Left lobe of liver (tissue), 2 donors: ENCODE measurements at regions not wholly inside any gene's neighbourhood (a gene's known extent, or its start where the extent isn't known, plus 50 kb on each side); places are given as distances from the start of the nearest gene placed in this dataset.
"Not testable (repeated sequence)": the region's sequence is repeated elsewhere in the genome, so short reads cannot be mapped to it uniquely, and the experiment has no call there.

Source experiments
- ATAC-seq: fragments of 200-7000 bp; cut with Tn5 transposase; one replicate; pipeline ENCODE4 v1.9.1; 2020; ENCODE audit warnings: mild to moderate bottlenecking, moderate library complexity
- DNase-seq: peaks from one replicate; pipeline ENCODE4 v3.0.0-alpha.2; 2020; ENCODE audit warnings: low spot score
- donor health status: DM: no; HTN: no; CAD: no; lungs with moderate emphysema.
- donor health status: DM: no; HTN: yes; CAD: no.

DNA sequence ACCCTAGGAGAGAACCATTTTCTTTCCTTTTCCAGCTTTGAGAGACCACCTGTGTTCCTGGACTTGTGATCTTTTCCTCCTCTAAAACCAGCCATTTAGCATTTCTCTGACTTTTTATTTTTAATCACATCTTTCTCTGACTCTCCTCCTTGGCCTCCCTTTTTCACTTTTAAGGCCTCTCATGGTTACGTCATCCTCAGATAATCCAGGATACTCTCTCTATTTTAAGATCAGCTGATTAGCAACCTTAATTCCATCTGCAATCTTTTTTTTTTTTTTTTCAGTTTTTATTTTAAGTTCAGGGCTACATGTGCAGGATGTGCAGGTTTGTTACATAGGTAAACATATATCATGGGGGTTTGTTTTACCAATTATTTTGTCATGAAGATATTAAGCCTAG is 54.0 kb downstream of the RFPL4B start:
- no peak for ATAC-seq

DNA sequence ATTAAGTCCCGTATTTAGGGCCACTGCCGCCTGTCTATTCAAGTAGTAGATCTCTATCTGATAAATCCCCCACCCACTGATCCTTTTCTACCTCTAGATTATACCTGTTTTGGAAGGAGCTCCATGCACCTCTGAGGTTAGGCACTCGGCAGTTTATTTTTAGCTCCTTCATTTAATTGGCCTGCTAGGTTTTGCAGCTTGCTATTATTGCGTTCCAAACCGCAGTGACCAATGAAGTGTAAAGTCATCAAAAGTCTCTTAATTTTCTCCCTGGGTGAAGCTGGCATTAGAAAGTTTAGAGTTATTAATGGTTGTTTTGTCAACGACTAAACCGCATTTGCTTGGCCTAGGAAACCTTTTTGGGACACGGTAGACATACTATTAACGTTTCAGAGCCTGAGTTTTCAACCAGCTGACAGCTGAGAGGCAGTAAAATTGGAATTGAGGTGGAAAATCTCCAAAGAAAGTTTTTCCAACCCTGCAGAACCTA is 60.0 kb downstream of the RFPL4B start:
- ATAC-seq (no peak), DNase-seq (no peak)

More for the DNA sequence above, 54.0 kb downstream of the RFPL4B start:
- DNase-seq: no peak

DNA sequence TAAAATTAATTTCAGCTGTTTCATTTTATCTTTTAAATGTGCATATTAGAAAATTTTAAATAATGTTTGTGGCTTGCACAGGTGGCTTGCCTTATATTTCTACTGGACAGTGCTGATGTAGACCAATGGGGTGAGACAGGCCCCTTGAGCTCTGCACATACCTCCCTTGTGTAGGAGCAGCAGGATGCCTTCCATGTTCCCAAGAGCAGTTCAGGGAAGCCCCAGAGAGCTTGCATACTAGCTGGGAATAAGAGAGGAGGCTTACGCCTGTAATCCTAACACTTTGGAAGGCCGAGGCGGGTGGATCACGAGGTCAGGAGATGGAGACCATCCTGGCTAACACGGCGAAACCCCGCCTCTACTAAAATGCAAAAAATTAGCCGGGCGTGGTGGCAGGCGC is 61.4 kb downstream of the RFPL4B start:
- no peak for ATAC-seq
- DNase-seq: no peak

DNA sequence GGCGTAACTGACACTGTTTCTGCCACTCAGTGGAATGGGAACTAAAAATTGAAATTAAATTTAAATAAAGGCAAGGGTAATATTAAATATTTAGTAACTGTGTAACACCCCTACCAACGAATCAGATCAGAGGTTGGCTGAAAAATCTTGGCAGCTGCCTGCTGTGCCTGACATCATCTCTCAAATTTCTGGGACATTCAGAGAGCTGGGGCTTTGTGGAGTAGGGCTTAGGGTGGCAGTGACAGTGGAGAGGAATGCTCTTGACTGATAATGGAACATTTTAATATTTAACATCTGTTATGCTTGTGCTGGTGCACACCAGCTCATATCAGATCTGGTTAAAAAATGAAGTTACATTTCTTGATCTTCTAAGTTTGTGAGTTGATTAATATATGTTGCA is 62.2 kb downstream of the RFPL4B start:
- DNase-seq: no peak
- ATAC-seq: no peak

DNA sequence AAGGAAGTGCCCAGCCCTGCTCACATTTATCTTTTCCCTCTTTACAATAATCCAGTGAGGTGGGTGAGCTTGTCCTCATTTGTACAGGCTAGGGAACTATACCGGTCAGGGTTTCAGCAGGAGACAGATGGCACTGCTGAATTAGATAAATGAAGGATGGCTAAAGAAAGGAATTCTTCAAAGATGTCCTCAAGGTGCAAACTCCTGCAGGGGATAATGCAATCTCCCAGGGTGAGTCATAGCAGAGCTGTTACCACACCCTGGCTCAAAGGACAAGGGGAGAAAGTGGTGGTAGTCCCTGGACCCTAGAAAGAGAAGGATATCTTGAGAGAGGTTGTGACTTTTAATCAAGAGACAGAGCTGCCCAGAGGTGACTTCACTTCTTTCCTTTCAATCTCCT is 66.7 kb downstream of the RFPL4B start:
- no peak for ATAC-seq
- DNase-seq: no peak

DNA sequence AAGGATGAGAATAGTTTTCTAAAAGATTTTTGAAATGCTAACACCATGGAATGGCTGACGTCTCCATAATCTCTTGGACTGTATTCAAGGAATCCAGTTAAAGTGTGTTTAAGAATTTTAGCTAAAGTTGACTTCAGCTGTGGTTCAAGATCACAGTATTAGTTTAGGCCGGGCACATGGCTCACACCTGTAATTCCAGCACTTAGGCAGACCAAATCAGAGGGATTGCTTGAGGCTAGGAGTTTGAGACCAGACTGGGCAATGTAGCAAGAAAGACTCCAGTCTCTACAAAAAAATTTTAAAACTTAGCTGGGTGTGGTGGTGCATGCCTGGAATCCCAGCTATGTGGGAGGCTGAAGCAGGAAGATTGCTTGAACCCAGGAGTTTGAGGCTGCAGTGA is 68.2 kb downstream of the RFPL4B start:
- no peak for DNase-seq
- no peak for ATAC-seq

DNA sequence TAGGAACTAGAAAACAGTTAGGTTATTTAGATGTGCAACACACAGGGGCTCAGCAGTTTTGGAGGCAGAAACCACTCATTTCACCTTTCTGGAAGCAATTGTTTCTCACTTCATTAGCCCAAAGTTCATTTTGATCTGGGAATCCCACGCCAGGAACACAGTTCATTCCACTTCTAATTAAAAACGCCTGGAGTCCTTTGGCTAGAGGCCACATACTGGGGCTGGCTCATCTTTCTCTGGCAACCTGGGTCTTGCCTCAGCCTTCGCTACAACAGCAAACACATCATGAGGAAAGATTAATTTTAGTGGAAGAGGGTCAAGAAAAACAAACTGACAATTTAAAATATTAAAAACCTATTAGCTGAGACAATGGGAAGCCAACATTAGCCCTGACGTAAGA is 69.7 kb downstream of the RFPL4B start:
- no peak for ATAC-seq
- DNase-seq: no peak

DNA sequence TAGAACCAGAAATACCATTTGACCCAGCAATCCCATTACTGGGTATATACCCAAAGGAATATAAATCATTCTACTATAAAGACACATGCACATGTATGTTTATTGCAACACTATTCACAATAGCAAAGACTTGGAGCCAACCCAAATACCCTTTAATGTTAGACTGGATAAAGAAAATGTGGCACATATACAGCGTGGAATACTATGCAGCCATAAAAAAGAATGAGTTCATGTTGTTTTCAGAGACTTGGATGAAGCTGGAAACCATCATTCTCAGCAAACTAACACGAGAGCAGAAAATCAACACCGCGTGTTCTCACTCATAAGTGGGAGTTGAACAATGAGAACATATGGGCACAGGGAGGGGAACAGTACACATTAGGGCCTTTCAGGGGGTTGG is 79.9 kb downstream of the RFPL4B start:
- not testable (repeated sequence) for DNase-seq, ATAC-seq

DNA sequence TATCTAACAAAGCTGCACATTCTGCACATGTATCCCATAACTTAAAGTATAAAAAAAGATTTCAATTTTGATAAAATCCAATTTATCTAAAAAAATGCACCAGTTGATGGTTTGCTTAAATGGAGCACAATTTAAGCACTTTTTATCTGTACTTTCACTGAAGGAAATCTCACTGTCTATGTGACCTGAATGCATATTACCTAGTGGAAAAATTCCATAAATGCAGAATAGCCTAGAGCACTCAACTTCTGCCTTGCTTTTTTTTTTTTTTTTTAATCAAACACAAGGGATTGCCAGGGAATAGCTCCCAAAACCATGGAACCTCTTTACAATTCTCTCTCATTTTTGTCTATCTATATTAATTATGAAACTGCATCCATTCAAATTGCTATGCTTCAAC is 80.4 kb downstream of the RFPL4B start:
- ATAC-seq (no peak), DNase-seq (no peak)

DNA sequence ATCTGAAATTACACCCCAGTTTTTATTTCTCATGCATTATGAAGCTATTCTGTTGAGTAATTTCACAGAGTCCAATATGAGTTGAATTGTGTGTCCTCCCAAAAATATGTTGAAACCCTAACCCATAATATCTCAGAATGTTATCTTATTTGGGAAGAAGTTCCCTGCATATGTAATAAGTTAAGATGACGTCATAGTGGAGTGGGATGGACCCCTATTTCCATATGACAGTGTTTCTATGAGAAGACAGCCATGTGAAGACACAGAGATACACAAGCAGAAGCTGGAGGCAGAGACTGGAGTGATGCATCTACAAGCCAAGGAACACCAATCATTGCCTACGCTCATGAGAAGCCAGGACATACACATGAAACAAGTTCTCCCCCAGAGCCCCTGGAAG is 81.3 kb downstream of the RFPL4B start:
- no peak for ATAC-seq
- DNase-seq: no peak

DNA sequence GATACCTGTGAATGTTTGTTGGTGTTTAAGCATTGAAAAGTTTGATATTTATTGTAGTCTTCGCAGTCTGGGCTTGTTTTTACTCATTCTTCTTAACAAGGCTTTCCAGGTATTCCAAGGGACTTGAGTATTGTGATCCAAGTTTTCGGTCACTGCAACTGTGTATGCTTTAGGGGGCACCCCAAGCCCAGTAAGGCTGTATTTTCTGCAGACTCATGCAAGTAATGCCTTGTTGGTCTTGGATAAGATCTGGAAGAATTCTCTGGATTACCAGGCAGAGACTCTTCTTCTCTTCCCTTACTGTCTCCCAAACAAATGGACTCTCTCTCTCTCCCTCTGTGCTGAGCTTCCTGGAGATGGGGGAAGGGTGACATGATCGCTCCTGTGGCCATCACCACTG is 82.1 kb downstream of the RFPL4B start:
- DNase-seq: no peak
- no peak for ATAC-seq

DNA sequence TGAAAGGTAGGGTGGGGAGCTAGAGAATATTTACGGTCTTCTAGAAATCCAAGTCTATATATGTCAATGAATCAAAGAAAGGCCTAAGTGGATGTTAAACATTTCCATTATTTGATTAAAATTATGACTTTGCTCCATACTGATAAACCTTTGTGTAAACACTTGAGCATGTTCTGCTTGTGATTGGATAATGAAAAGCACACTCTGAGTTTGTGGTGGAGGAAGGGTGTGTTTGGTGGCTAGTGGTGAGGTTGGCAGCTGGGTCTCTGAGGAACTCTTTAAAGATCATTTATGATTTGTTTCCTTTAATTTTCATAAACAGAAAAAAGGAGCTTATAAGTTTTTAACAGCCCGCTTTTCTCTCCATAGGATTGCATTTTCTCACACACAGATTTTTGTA is 84.7 kb downstream of the RFPL4B start:
- ATAC-seq (no peak), DNase-seq (no peak)

DNA sequence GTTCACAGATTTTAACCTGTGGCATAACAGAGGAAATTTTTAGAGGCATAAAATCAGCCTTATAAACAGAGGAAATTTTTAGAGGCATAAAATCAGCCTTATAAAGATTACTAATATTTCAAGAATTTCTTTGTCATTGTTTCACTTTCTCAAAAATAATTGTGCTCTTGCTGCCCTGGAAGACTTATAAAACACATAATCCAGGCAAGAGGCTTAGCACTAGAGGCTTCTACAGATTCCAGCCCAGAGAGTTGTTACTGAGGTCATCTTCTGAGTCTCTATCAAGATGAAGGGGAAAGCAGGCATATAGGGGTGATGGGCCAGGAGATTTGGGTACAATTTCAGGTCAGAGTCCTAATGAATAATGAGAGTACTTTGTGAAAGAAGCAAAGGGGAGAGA is 85.7 kb downstream of the RFPL4B start:
- no peak for ATAC-seq
- DNase-seq: no peak

DNA sequence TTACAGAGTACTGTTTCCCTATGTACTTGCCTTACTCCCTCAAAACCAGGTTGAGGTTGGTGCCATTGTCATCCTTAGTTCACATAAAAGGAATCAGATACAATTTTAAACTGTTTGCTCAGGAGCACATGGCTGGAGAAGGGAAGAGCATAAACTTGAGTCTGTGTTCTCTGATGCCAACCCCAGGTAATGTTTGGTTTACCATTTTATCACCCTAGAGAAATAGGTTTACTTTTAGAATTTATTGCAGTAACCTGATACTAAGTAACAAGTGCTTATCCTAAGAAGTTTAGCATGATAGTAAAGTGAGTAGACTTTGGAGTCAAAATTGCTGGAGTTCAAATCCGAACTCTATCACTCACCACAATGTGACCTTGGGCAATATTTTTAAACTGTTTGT is 86.3 kb downstream of the RFPL4B start:
- ATAC-seq (no peak), DNase-seq (no peak)

DNA sequence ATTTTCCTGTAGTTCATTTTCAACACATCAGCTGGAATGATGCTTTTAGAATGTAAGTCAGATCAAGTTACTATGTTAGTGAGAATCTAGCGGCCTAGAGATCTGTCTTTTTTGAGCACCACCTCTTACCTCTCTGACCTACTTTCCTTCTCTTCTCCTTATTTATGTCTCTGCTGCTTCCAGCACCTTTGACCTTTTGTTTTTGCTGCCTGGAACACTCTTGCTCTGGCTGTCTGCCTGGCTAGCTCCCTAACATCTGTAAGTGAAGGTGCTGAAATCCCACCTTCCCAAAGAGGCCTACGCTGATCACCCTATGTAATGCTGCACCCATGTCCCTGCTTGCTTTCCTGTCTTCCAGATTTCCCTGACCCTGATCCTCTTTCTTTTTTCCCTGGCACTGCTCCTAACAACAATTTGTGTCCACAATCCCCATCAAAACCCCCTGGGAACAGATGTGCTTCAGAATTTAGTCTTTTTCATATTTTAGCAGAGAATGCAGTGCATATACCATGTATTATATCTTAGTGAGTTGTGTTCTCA is 87.8 kb downstream of the RFPL4B start:
- no peak for DNase-seq

DNA sequence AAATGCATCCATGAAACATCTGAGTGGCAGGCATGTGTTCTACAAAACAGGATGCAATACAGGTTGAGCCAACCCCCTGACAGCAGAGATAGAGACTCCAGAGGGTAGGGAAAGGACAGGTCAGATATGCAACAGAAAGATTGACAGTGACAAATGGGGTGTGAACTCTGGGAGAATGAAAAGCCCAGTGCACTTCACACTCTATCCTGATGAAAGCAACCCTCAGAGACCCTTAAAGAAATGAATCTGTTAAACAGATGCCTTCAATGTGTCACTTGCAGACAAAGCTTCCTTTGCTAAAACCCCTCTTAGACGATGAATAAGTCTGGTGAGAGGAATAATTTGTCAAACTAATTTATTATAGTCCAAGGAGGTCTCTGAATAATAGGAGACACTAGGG is 89.9 kb downstream of the RFPL4B start:
- no peak for ATAC-seq
- no peak for DNase-seq

More for the DNA sequence above, 87.8 kb downstream of the RFPL4B start:
- ATAC-seq: no peak

DNA sequence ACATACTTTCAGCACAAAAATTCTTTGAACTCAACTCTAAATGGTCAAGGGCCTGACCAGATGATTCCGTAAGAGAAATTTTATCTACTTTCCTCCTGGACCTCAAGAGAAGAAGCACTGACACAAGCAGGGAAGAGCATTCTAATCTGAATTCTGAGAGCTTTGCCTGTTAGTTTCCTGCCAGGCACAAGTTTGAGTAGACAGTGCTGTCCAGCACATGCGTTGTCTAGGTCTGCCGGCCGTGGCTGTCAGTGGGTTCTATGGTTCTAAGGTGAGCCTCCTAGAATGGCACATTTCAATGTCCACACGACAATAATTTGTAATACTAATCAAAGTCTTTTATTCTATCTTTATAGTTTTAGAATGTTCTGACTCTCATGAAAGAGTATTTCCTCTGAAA is 91.9 kb downstream of the RFPL4B start:
- DNase-seq (no peak), ATAC-seq (no peak)

DNA sequence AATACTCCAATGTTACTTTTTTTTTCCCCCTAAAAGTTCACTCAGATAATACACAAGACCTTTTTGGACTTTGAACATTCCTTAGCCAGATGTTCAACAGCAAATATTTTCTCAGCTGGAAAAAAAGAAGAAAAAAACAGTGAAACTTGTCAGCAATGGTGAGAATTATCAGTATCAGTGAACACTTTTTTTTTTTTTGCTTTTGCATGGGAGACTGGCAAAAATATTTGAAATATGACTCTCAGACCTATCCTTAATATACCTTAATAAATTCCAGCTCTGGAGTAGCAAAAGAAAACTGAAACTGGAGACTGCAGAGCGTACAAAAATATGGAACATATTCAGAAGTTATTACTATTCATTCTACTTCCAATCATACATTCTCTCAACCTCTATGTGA is 92.3 kb downstream of the RFPL4B start:
- ATAC-seq (no peak), DNase-seq (no peak)

DNA sequence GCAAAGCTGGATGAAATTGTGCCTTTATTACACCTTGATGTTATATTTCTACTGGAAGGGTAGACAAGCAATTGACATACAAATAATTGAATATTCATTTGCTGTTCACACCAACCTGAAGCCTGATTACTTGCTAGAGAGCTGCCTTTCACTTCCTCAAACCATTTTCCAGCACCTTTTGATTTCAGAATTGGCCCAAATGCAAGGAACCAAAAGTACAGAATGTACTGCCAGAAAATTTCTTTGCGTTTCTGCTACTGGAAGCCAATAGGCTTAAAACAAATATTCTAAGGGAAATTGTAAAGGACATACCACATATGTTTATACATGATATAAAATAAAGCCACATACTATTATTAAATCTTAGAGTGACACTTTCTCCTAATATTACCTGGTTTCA is 94.5 kb downstream of the RFPL4B start:
- no peak for ATAC-seq
- DNase-seq: no peak

DNA sequence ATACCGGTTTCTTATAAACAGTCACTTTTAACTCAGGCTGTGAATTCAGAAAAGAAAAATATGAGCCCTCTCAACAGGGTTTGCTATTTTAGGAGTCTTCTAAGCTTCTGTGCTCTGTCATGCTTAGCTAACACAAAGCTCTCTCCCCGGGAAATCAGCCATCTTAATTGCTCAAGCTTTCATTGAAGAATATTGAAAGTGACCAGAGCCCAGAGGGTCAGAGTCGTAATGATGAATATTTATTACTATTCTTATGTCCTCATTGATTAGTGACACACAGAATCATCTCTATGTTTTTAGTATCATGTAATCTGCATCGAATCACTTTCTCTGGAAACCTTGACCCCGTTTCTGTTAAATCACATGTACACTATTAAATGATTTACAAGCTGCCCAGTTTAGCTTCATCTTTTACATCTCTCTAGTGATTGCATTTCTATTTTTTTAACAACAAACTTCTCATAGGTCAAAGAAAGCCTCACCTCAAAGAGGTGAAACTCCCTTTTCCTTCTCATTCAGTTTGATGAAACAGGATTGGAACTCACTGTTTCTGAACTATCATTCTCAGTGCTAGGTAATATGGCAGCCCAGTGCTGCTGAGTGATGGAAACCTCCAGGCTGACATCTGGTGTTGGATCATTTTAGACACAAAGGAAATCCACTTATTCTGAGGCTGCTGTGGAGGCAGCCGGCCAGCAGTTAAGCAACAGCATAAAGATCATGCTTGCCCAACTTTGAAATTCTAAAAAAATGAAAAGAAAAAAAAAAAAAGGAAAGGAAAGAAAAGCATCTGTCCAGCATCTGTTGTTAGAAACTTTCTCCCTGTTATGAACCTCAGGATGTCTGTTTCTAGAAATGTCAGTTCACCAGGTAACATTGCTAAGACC is 96.3 kb downstream of the RFPL4B start:
- ATAC-seq: no peak
- DNase-seq: no peak

DNA sequence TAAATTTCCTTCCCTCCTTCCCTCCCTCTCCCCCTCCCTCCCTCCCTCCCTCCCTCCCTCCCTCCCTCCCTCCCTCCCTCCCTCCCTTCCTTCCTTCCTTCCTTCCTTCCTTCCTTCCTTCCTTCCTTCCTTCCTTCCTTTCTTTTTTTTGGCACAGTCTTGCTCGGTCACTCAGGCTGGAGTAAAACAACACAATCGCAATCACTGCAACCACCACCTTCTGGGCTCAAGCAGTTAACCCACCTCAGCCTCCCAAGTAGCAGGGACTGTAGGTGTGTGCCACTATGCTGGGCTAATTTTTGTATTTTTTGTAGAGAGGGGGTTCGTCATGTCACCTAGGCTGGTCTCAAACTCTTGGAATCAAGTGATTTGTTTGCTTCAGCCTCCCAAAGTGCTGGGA is 101.7 kb downstream of the RFPL4B start:
- not testable (repeated sequence) for ATAC-seq, DNase-seq

DNA sequence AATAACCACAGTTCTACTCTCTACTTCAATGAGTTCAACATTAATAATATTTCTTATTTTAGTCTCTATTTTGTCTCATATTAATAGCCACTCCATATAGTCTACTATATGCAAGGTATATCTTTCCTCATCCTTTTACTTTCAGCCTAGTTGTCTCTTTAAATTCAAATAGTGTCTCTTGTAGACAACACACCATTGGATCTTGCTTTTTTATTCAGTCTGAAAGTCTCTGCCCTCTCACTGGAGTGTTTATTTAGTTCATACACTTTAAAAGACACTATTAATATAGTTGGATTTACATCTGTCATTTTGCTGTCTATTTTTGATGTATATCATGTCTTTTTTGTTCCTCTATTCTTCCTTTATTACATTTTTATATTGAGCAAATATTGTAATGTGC is 103.5 kb downstream of the RFPL4B start:
- no peak for ATAC-seq
- DNase-seq: no peak

DNA sequence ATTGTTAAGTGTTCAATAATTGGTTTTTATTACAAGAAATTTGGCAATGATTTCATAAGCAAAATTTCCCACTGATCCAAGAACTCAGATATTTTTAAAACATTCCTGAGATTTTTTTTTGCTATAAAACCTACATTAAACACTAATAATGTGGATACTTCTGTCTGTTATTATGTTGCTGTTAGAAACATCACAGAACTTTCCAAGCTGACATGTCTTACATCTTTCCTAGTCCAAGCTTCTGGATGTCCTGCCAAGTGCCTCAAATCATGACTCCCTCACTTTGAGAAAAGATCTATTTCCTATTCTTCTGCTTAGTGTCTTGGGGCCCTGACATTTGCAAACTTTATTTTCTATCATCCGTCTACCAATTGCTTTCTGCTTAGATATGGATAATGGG is 110.8 kb downstream of the RFPL4B start:
- no peak for DNase-seq
- ATAC-seq: no peak
